GM12875 (cell line): ENCODE measurements at regions not wholly inside any gene's neighbourhood (a gene's known extent, or its start where the extent isn't known, plus 50 kb on each side); places are given as distances from the start of the nearest gene placed in this dataset.

ENCODE experiments used
- H3K4me3 ChIP-seq: one replicate; pipeline ENCODE4 v1.5.1; 2011; ENCODE audit warnings: low read depth, low read length, control low read depth
- TF ChIP-seq, protein P1 (sequence below): IDR thresholded peaks from 2 replicates; pipeline ENCODE4 v1.5.1; 2011; ENCODE audit warnings: low read depth, mild to moderate bottlenecking, control low read depth, inconsistent platforms, low read length, moderate library complexity, borderline replicate concordance; ENCODE audit not compliant: insufficient read depth

GRCh38 chr9:95822583-95823431 lies 52.7 kb upstream of the ERCC6L2 start:
- TF ChIP-seq, protein P1, sequence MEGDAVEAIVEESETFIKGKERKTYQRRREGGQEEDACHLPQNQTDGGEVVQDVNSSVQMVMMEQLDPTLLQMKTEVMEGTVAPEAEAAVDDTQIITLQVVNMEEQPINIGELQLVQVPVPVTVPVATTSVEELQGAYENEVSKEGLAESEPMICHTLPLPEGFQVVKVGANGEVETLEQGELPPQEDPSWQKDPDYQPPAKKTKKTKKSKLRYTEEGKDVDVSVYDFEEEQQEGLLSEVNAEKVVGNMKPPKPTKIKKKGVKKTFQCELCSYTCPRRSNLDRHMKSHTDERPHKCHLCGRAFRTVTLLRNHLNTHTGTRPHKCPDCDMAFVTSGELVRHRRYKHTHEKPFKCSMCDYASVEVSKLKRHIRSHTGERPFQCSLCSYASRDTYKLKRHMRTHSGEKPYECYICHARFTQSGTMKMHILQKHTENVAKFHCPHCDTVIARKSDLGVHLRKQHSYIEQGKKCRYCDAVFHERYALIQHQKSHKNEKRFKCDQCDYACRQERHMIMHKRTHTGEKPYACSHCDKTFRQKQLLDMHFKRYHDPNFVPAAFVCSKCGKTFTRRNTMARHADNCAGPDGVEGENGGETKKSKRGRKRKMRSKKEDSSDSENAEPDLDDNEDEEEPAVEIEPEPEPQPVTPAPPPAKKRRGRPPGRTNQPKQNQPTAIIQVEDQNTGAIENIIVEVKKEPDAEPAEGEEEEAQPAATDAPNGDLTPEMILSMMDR: no peak
- no peak overlapping the region for H3K4me3 ChIP-seq

GRCh38 chr9:95822015-95822414 lies 53.5 kb upstream of the ERCC6L2 start:
- TF ChIP-seq, protein P1: no peak
- no peak overlapping the region for H3K4me3 ChIP-seq

GRCh38 chr9:95820074-95820473 lies 55.4 kb upstream of the ERCC6L2 start:
- TF ChIP-seq, protein P1: no peak
- no peak overlapping the region for H3K4me3 ChIP-seq

GRCh38 chr9:95819636-95820035 lies 55.9 kb upstream of the ERCC6L2 start:
- TF ChIP-seq, protein P1: no peak
- H3K4me3 ChIP-seq: no peak overlapping the region

GRCh38 chr9:95817205-95817604 lies 58.3 kb upstream of the ERCC6L2 start:
- H3K4me3 ChIP-seq: no peak overlapping the region
- TF ChIP-seq, protein P1: no peak

GRCh38 chr9:95816716-95817115 lies 58.8 kb upstream of the ERCC6L2 start:
- TF ChIP-seq, protein P1: no peak

DNA sequence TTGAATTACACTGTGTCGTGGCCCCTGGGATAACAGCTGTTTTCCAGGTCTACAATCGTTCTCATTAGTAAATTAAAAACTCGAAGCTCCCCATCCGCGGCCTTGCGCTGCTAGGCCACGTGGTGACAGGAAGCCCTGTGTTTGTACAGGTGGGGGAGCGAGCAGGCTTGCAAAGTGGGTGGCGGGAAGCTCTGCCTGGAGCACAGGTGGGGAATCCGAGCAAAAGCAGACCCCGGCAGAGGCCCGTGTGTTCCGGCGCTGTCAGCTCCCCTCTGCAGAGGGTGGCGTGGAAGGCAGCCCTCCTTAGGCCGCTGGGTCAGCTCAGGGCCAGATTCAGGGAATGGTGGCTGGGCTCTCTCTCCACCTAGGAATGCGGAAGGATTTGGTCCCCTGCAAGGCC lies 59.5 kb upstream of the ERCC6L2 start:
- H3K4me3 ChIP-seq: no peak overlapping the region
- TF ChIP-seq, protein P1: no peak

More at GRCh38 chr9:95816716-95817115, 58.8 kb upstream of the ERCC6L2 start:
- H3K4me3 ChIP-seq: no peak overlapping the region
